Left hindlimb (tissue), 1 donor: ENCODE measurements at regions not wholly inside any gene's neighbourhood (a gene's known extent, or its start where the extent isn't known, plus 50 kb on each side); places are given as distances from the start of the nearest gene placed in this dataset.

ENCODE experiments used
- DNase-seq: peaks from one replicate; pipeline ENCODE4 v3.0.0-alpha.2; 2018

DNA sequence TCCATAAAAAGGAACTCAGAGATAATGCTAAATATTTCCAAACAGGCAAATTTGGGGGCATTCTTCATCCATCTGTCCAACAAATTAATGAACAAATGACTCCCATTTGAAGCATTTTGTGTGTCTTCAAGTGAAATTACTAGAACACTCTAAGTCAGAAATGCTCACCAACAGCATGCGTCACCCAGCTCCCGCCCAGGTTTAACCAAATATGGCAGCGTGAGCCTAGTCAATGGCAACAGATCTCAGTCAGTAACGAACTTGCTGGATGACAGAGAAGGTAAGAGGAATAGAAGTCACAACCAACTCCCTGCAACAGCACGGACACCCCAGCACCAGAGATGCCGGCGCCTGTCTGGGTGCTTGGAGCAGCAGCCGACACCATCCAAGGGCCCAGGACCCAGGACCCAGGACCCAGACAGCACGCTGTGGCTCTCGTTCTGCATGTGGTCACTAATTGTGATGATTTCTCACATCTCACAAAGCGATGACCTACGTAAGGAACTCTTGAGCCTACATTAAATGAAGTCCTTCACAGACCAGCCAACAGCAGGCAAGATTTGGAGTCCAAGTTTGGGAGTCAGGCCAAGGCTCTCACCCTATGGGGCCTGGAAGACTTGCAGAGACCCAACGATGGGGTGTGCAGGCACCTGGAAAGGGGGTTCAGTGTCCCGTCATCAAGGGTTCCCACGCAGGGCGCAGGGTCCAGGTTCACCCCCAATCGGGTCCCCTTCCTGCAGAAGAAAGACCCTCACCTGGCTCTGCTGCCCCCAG is 556.9 kb downstream of the BRD1 start:
- no peak for DNase-seq

- no peak for DNase-seq
Observed at GRCh38 chr22:49269928-49270327, 557.7 kb downstream of the BRD1 start.

DNA sequence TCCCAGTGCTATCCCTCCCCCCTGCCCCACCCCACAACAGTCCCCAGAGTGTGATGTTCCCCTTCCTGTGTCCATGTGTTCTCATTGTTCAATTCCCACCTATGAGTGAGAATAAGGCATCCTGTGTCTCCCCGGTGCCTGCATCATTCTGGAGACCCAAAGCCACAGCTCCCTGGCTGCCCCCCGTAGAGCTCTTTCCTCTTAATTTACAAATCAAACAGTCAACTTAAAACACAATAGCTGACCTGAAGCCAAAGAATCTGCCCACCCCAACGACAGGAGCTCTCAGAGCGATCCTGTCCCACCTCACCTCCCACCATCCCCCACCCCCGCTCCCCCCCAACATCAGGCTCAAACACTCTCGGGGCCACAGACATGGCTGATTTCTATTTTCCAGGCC is 558.3 kb downstream of the BRD1 start:
- DNase-seq: no peak

DNA sequence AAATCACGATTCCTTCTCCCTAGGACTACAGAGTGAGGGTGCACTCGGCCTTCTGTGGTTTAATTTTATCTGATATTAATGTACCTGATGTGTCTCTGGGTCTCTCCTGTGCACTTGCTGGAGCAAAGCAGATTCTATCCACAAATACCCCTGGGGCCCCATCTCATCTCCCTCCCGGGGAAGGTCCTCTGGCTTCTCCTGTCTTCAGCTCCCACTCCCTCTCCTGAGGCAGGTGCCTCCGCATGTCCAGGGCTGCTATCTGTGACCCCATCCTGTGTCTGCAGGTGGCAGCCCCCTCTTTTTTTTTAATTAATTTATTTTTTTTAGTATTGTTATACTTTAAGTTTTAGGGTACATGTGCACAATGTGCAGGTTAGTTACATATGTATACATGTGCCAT is 558.7 kb downstream of the BRD1 start:
- DNase-seq: no peak

- no peak for DNase-seq
Observed at GRCh38 chr22:49267996-49268395, 559.7 kb downstream of the BRD1 start.

DNA sequence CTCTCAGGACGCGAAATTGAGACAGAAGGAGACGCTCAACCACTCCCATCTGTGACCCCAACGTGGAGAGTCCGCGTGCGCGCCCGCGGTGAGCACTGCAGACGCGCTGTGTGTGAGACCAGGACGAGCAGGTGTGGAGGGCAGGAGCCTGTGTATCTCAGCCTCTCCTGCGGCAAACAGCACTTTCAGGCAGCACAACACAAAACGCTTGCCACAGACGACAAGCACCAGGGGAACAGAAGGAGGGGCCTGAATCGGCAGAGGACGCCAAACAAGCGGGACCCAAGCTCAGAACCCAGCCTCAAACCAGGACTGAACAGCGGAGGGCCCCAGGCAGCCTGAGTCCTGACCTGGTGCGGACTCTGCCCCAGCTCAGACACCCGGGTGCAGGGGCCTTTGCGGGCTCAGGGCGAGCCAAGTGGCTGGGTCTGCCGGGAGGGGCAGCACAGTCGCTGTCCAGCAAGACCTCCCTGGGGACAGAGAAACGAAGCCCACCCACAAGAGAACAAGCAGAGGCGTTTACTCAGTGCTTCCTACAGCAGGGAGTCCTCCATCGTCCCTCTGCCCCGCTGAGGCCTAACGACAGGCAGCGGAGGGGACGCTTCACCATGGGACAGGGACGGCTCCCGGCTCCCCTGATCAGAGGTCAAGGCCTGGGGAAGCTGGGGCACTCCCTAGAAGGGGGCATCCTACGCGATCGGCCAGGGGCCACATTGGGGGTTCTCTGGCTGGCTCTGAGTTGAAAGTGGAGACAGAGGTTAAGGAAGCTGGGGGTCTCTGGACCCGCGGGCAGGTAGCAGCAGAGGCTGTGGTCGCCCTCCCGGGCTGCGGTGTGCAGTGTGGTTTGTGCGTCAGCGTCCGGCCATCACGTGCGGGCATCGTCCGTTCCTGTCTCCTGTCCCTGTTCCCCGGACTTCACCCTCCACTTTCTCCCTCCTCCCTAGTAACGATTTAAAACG is 560.8 kb downstream of the BRD1 start:
- no peak for DNase-seq

DNA sequence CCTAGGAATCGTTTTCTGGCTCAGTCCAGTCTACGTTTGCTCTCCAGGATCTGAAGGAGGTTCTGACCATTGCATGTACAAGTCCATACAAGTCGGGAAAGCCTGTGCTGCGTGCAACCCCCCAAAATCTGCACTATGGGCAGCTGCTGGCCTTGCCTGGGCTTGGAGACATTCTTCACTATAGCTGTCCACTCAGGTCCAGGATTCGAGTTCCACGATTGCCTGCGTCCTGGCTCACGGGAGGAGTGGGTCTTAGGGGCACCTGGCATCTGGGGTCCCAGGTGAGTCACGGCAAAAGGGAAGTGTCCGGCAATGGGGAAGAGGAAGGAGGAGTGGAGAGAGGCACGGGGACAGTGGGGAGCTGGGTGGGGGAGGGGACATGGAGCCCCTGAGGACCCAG is 563.0 kb downstream of the BRD1 start:
- no peak for DNase-seq

DNA sequence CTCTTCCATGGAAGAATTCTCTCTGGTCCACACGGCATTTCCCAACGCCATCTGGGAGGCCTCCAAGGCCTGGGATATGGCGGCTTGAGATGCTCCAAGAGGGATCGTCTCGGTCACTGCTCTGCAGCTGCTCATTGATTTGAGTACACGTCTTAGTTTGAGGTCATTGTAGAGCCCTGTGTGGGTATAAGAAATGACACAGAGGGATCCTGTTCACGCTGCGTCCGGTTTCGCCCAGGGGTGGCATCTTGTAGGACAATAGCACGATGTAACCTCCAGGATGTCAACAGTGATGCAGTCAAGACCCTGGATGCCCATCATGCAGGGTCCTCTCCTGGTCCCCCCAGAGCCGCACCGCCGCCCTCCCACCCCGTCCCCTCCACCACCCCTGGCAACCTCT is 564.6 kb downstream of the BRD1 start:
- no peak for DNase-seq

DNA sequence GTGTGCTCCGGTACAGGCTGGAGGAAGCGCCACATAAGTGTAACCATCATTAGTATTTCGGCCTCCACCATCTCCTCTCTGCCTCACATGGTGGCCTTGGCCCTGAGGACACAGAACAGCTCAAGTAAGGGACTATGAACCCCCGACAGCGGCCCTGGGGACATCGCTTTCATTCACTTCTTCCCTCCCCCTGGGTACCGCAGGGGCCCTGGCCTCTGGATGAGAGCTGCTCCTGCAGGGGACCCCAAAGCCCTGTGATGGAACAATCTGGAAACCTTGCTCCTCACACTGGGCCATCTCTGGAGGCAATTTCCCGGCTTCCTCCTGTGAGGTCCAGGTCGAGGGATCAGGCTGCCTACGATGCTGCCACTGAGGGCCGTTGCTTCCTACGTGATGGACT is 565.5 kb downstream of the BRD1 start:
- DNase-seq: no peak

- DNase-seq: no peak
Observed at GRCh38 chr22:49261616-49262015, 566.1 kb downstream of the BRD1 start.

- DNase-seq: no peak
Observed at GRCh38 chr22:49260681-49261580, 566.7 kb downstream of the BRD1 start.

- no peak for DNase-seq
Observed at GRCh38 chr22:49259839-49260615, 567.6 kb downstream of the BRD1 start.

GRCh38 chr22:49258107-49259010 is 569.3 kb downstream of the BRD1 start:
- no peak for DNase-seq

DNA sequence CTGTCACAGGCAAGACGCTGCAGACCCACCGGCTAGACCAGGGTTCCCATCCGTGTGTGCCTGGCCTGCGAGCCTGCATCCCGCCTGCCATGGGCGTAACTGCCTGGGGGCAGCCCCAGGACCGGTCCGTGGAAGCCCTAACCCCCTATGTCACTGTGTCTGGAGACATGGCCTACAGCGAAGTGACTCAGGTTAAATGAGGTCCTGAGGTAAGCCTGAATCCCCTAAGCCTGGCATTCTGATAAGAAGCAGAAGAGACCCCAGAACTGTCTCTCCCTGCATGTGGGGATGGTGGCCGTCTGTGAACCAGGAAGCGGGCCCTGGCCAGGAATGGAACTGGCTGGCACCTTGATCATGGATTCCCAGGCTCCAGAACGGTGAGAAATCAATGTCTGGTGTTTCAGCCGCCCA is 570.1 kb downstream of the BRD1 start:
- DNase-seq: no peak

- no peak for DNase-seq
Observed at GRCh38 chr22:49255741-49256318, 571.8 kb downstream of the BRD1 start.

- no peak for DNase-seq
Observed at GRCh38 chr22:49255154-49255553, 572.5 kb downstream of the BRD1 start.

DNA sequence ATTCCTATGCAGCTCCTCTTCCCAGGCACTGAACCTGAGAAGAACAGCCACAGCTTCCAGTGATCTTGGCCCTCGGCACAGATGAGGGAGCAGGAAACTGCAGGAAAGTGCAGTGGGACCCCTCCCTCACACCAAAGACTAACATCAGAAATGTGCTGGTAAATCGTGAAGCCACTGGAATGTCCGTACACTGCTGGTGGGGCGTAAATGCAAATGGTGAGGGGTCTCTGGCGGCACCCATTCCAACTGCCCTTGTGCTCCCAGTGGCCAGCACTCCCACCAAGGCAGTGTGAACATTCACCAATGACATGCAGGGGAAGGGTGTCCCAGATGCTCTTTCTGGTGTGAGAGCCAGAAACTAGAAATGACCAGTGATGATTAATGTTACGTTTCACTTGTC is 574.0 kb downstream of the BRD1 start:
- DNase-seq: no peak

GRCh38 chr22:49251371-49251770 is 576.3 kb downstream of the BRD1 start:
- DNase-seq: no peak

GRCh38 chr22:49247194-49247924 is 580.3 kb downstream of the BRD1 start:
- DNase-seq: no peak
